MM.1S (cell line): ENCODE measurements at regions not wholly inside any gene's neighbourhood (a gene's known extent, or its start where the extent isn't known, plus 50 kb on each side); places are given as distances from the start of the nearest gene placed in this dataset.

Experiments used
- DNase-seq: peaks from one replicate; pipeline ENCODE4 v3.0.0-alpha.2; 2015
- H2AFZ ChIP-seq: fragments of 300-600 bp; sonication (generic); 2 replicates; pipeline ENCODE4 v1.6.0; 2016; ENCODE audit warnings: antibody characterized with exemption, low read length
- H3F3A ChIP-seq: fragments of 300-600 bp; sonication (generic); 2 replicates; pipeline ENCODE4 v1.6.1; 2016; ENCODE audit warnings: mild to moderate bottlenecking, antibody characterized with exemption, low read length, moderate library complexity, mixed read lengths; ENCODE audit not compliant: insufficient read depth
- H3K27ac ChIP-seq: fragments of 300-600 bp; sonication (generic); 2 replicates; pipeline ENCODE4 v1.5.1; 2016; ENCODE audit warnings: mild to moderate bottlenecking, low read length
- H3K27me3 ChIP-seq: fragments of 300-600 bp; sonication (generic); replicated peaks from 2 replicates; pipeline ENCODE4 v1.6.0; 2016; ENCODE audit warnings: low read length; ENCODE audit not compliant: insufficient read depth
- H3K36me3 ChIP-seq: fragments of 300-600 bp; sonication (generic); replicated peaks from 2 replicates; pipeline ENCODE4 v1.6.1; 2016; ENCODE audit warnings: mild to moderate bottlenecking, low read length, mixed read lengths; ENCODE audit not compliant: insufficient read depth
- H3K4me1 ChIP-seq: fragments of 300-600 bp; sonication (generic); 2 replicates; pipeline ENCODE4 v1.6.1; 2016; ENCODE audit warnings: low read length, mixed read lengths
- H3K4me2 ChIP-seq: fragments of 300-600 bp; sonication (generic); 2 replicates; pipeline ENCODE4 v1.6.0; 2016; ENCODE audit warnings: low read depth, low read length
- H3K4me3 ChIP-seq: fragments of 300-600 bp; sonication (generic); 2 replicates; pipeline ENCODE4 v1.5.1; 2016; ENCODE audit warnings: low read length, mixed read lengths
- H3K79me2 ChIP-seq: fragments of 300-600 bp; sonication (generic); 2 replicates; pipeline ENCODE4 v1.6.1; 2016; ENCODE audit warnings: mixed run types, low read length, mixed read lengths
- H3K9ac ChIP-seq: fragments of 300-600 bp; sonication (generic); 2 replicates; pipeline ENCODE4 v1.6.1; 2016; ENCODE audit warnings: low read length, mixed read lengths
- H3K9me2 ChIP-seq: fragments of 300-600 bp; sonication (generic); replicated peaks from 2 replicates; pipeline ENCODE4 v1.6.1; 2016; ENCODE audit warnings: mild to moderate bottlenecking, low read length, mixed read lengths; ENCODE audit not compliant: insufficient read depth
- H3K9me3 ChIP-seq: fragments of 300-600 bp; sonication (generic); replicated peaks from 2 replicates; pipeline ENCODE4 v1.6.1; 2016; ENCODE audit warnings: mild to moderate bottlenecking, low read length, mixed read lengths; ENCODE audit not compliant: insufficient read depth
- H4K20me1 ChIP-seq: fragments of 300-600 bp; sonication (generic); 2 replicates; pipeline ENCODE4 v1.6.1; 2016; ENCODE audit warnings: mild to moderate bottlenecking, low read length, moderate library complexity, mixed read lengths; ENCODE audit not compliant: insufficient read depth
- EZH2 ChIP-seq: fragments of 300-600 bp; sonication (generic); optimal IDR thresholded peaks from 2 replicates; pipeline ENCODE3; 2017; ENCODE audit warnings: low read depth, mild to moderate bottlenecking, antibody characterized with exemption, low read length, mixed read lengths
- EZH2phosphoT487 ChIP-seq: fragments of 300-600 bp; sonication (generic); IDR thresholded peaks from 2 replicates; pipeline ENCODE4 v1.6.1; 2018; ENCODE audit warnings: antibody characterized with exemption, low read length
- TF ChIP-seq, protein P1 (sequence below): fragments of 300-600 bp; sonication (generic); IDR thresholded peaks from 2 replicates; pipeline ENCODE4 v1.5.1; 2016; ENCODE audit warnings: antibody characterized with exemption, low read length, mixed read lengths

DNA sequence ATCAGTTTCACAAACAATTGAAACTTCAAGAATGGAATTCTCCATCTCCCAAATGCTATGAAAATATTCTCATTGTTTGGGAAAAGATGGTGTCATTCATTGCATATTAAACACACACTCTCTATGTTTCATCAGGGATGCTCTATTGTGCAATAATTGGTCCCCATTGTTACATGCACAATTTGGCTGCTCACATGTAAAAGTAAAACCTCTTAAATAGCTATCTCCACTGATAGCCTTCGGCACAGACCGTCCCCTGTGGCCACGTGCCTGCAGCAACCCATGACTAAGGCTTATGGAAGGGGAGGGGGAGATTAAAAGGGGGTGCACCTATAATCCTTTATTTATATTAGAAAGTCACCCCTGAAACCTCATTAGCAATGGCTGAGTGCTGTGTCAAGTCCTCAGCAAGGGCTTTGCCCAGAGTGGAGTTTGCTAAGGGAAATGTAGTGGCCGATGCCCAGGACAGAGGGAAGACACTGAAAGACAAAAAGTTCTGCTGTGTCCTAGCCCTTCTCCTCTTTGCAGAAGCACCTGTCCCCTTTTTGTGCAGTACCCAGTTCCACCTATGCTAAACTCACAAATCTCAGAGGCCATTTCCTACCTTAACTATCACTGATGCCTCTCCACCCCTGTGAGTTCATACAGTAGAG is 309.6 kb upstream of the ESRRG start:
- H3K9ac ChIP-seq = no peak overlapping the region

DNA sequence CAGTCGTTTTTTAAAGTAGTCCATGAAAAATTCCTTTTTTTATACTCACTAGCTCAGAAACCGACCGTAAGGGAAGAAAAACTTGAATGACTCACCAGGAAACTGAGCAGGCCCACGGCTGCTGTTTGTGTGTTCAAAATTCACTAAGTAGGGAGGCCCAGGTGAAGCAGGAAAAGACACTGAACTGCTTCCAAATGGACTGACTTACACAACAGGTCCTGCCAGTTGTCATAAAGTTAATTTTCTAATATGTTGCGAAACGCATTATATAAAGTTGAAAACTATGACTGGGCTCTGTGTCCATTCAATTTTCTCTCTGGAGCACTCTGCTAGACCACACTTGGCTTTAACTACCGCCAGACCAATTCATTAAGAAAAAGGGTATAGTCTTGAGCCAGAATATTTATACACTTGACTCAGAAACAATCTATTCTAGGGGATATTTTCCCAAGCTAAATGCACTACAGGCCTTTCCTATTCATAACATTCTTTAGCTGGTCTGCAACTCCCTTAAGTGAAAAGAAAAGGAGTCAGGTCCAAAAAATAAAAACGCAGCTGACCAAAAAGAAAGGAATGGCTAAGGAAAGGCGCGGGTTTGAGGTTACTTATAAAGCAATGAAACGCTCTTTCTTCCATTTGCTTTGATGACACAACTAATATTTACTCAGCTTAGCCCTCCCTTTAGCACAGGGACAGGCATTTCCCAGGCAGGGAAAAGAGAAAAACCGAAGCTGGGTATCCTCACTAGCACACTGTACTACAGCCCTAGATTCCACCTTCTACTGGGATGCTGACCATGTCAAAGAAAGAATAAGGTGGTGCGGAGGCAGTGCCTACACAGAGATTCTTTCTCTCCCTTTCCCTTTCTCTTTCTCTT is 306.3 kb upstream of the ESRRG start:
- Histone ChIP-seq H3K9ac (no peak overlapping the region), H3K4me3 (no peak overlapping the region), H3K79me2 (no peaks in the 10 kb centered on the region), H3K9me3 (no peaks in the 10 kb centered on the region), H3K9me2 (no peaks in the 10 kb centered on the region), H2AFZ (no peak overlapping the region), H3K36me3 (no peaks in the 10 kb centered on the region), H3F3A (peaks cover 9% of the 10 kb centered on the region; the same call in 1 of the 2 replicates), H4K20me1 (no peaks in the 10 kb centered on the region), H3K27ac (no peak overlapping the region), H3K4me1 (peaks cover 19% of the 10 kb centered on the region), H3K27me3 (peaks cover 22% of the 10 kb centered on the region), H3K4me2 (no peak overlapping the region)
- no peak for TF ChIP-seq EZH2
- TF ChIP-seq EZH2phosphoT487 = no peak
- TF ChIP-seq, protein P1, sequence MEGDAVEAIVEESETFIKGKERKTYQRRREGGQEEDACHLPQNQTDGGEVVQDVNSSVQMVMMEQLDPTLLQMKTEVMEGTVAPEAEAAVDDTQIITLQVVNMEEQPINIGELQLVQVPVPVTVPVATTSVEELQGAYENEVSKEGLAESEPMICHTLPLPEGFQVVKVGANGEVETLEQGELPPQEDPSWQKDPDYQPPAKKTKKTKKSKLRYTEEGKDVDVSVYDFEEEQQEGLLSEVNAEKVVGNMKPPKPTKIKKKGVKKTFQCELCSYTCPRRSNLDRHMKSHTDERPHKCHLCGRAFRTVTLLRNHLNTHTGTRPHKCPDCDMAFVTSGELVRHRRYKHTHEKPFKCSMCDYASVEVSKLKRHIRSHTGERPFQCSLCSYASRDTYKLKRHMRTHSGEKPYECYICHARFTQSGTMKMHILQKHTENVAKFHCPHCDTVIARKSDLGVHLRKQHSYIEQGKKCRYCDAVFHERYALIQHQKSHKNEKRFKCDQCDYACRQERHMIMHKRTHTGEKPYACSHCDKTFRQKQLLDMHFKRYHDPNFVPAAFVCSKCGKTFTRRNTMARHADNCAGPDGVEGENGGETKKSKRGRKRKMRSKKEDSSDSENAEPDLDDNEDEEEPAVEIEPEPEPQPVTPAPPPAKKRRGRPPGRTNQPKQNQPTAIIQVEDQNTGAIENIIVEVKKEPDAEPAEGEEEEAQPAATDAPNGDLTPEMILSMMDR = no peak
- no peak for DNase-seq

More for the DNA sequence above, 309.6 kb upstream of the ESRRG start:
- H3K27me3 ChIP-seq = peaks cover 13% of the 10 kb centered on the region
- no peaks in the 10 kb centered on the region for H3K79me2 ChIP-seq
- H3K9me3 ChIP-seq = no peaks in the 10 kb centered on the region
- no peaks in the 10 kb centered on the region for H3K9me2 ChIP-seq
- no peak overlapping the region for H3K4me3 ChIP-seq
- peaks cover under 1% of the 10 kb centered on the region; the same call in 1 of the 2 replicates for H3F3A ChIP-seq
- TF ChIP-seq EZH2 = no peak
- TF ChIP-seq, protein P1 = no peak
- H4K20me1 ChIP-seq = no peaks in the 10 kb centered on the region
- no peak overlapping the region for H2AFZ ChIP-seq
- no peaks in the 10 kb centered on the region for H3K36me3 ChIP-seq
- no peak for DNase-seq
- no peak overlapping the region for H3K4me2 ChIP-seq
- H3K4me1 ChIP-seq = peaks cover 5% of the 10 kb centered on the region
- H3K27ac ChIP-seq = no peak overlapping the region

DNA sequence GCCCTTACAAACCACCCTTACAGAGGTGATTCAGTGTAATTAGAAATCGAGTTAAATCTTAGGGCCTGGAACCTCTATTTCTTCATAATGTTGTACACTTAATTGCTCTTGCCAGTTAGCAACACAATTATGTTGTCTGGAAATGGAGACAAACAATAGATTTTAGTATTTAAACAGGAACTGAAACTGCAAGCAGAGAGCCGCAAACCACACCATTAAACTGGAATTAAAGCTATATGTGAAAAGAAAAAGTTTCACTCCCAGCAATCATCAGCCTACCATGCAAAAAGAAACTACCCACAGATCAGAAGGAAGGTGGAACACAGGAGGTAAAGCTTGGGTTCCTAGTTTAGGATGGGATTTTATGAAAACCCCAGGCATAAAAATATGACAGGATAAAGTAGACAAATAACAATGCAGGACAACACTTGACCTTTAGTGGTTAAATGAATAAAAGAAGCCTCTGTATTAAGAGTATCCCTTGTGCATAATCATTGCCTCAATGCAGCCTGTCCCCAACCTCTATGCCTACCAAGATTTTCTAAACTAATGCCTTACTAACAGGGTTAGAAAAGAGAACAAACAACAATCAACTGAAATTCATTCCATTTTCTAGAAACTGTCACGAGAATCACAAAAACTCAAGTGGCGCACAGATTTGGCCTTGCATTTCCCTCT is 304.3 kb upstream of the ESRRG start:
- H3F3A ChIP-seq = peaks cover 9% of the 10 kb centered on the region; the same call in 1 of the 2 replicates
- H3K4me1 ChIP-seq = peaks cover 19% of the 10 kb centered on the region
- no peak overlapping the region for H3K9ac ChIP-seq
- no peaks in the 10 kb centered on the region for H4K20me1 ChIP-seq
- H3K4me2 ChIP-seq = peak overlapping the region; percentile 69
- no peaks in the 10 kb centered on the region for H3K9me3 ChIP-seq
- no peaks in the 10 kb centered on the region for H3K9me2 ChIP-seq
- H3K27me3 ChIP-seq = peaks cover 22% of the 10 kb centered on the region
- H3K4me3 ChIP-seq = 0 out of 2 replicates have a peak overlapping the region, but pooled peaks have one; percentile 1
- no peaks in the 10 kb centered on the region for H3K79me2 ChIP-seq
- H3K27ac ChIP-seq = peak overlapping the region; percentile 23; the same call in 1 of the 2 replicates
- no peaks in the 10 kb centered on the region for H3K36me3 ChIP-seq
- TF ChIP-seq, protein P1 = no peak
- peak; percentile 72; the same call in 1 of the 2 replicates for TF ChIP-seq EZH2phosphoT487
- H2AFZ ChIP-seq = no peak overlapping the region
- peak; percentile 88 for DNase-seq
